Esophagus muscularis mucosa (tissue), 4 donors: ENCODE measurements at regions not wholly inside any gene's neighbourhood (a gene's known extent, or its start where the extent isn't known, plus 50 kb on each side); places are given as distances from the start of the nearest gene placed in this dataset.

Experiments
- CTCF ChIP-seq, 3 experiments: fragments of 200-600 bp in 2 of 3; fragments of 450-650 bp in 1 of 3; sonication (generic) in 2 of 3; IDR thresholded peaks; one replicate each; pipeline ENCODE4 v1.5.1; 2017 to 2019; ENCODE audit warnings: antibody characterized with exemption in 3 of 3, mild to moderate bottlenecking in 2 of 3, moderate library complexity in 1 of 3
- EP300 ChIP-seq: sonication (generic); formaldehyde crosslinking; IDR thresholded peaks from one replicate; pipeline ENCODE4 v1.6.1; 2017; ENCODE audit warnings: antibody characterized with exemption
- POLR2A ChIP-seq: fragments of 450-650 bp; IDR thresholded peaks from one replicate; pipeline ENCODE4 v1.6.1; 2017; ENCODE audit warnings: antibody characterized with exemption, moderate library complexity, mild to moderate bottlenecking, low read depth
- POLR2AphosphoS5 ChIP-seq, 2 donors: sonication (generic); formaldehyde crosslinking; IDR thresholded peaks; one replicate each; pipeline ENCODE4 v1.6.1; 2017; ENCODE audit warnings: antibody characterized with exemption in 2 of 2

- TF ChIP-seq POLR2AphosphoS5 (IDR thresholded peaks at IDR 0.05) = no peak
- no peak for TF ChIP-seq CTCF (IDR thresholded peaks at IDR 0.05)
- no peak for TF ChIP-seq POLR2A
- no peak for TF ChIP-seq EP300
These were observed 74.6 kb upstream of the GALNT5 start for GRCh38 chr2:157182834-157183396.
